ENCODE measurements at regions not wholly inside any gene's neighbourhood (a gene's known extent, or its start where the extent isn't known, plus 50 kb on each side); places are given as distances from the start of the nearest gene placed in this dataset.

GRCh38 chr2:47662552-47662951 lies 91.8 kb upstream of the KCNK12 start:
- no peak for DNase-seq (ENCODE audit: low read depth)
- H3K4me3 ChIP-seq (ENCODE audit: low read length) = no peak overlapping the region
- TF ChIP-seq CTCF (conservative IDR thresholded peaks at IDR 0.05; ENCODE audit: low read depth, low read length) = no peak

GRCh38 chr2:47661310-47661709 lies 90.5 kb upstream of the KCNK12 start:
- no peak for DNase-seq (ENCODE audit: low read depth)
- H3K4me3 ChIP-seq (ENCODE audit: low read length) = no peak overlapping the region
- no peak for TF ChIP-seq CTCF (conservative IDR thresholded peaks at IDR 0.05; ENCODE audit: low read depth, low read length)

GRCh38 chr2:47660168-47660567 lies 89.4 kb upstream of the KCNK12 start:
- no peak overlapping the region for H3K4me3 ChIP-seq (ENCODE audit: low read length)
- DNase-seq (ENCODE audit: low read depth) = no peak
- no peak for TF ChIP-seq CTCF (conservative IDR thresholded peaks at IDR 0.05; ENCODE audit: low read depth, low read length)

- H3K4me3 ChIP-seq (ENCODE audit: low read length) = no peak overlapping the region
- DNase-seq (ENCODE audit: low read depth) = no peak
- TF ChIP-seq CTCF (conservative IDR thresholded peaks at IDR 0.05; ENCODE audit: low read depth, low read length) = no peak
These were observed 88.0 kb upstream of the KCNK12 start for GRCh38 chr2:47658646-47659320.

- no peak for TF ChIP-seq CTCF (conservative IDR thresholded peaks at IDR 0.05; ENCODE audit: low read depth, low read length)
- no peak for DNase-seq (ENCODE audit: low read depth)
- no peak overlapping the region for H3K4me3 ChIP-seq (ENCODE audit: low read length)
These were observed 87.2 kb upstream of the KCNK12 start for GRCh38 chr2:47657886-47658489.

GRCh38 chr2:47656715-47657600 lies 86.2 kb upstream of the KCNK12 start:
- TF ChIP-seq CTCF (conservative IDR thresholded peaks at IDR 0.05; ENCODE audit: low read depth, low read length) = no peak
- H3K4me3 ChIP-seq (ENCODE audit: low read length) = no peak overlapping the region
- no peak for DNase-seq (ENCODE audit: low read depth)

All from retinal pigment epithelial cell (primary cell).